Pons (tissue), 1 donor: ENCODE measurements at regions not wholly inside any gene's neighbourhood (a gene's known extent, or its start where the extent isn't known, plus 50 kb on each side); places are given as distances from the start of the nearest gene placed in this dataset.
"Not testable (repeated sequence)": the region's sequence is repeated elsewhere in the genome, so short reads cannot be mapped to it uniquely, and the experiment has no call there.

Experiments
- DNase-seq: peaks from one replicate; pipeline ENCODE4 v3.0.0-alpha.2; 2016; ENCODE audit warnings: low spot score

DNA sequence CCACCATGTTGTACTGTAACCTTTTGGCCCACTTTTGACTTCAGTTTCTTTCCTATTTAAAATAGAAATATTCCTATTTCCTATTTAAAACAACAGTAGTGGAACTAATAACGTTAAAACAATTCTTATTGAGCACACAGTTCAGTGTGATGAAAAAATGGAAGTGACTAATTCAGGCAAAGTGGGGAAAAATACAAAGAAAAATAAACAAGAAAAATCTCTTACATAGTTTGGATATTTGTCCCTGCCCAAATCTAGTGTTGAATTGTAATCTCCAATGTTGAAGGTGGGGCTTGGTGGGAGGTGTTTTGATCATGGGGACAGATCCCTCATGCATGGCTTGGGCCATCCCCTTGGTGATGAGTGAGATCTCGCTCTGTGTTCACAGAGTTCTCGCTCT lies 198.1 kb upstream of the CPHXL start:
- DNase-seq = no peak

GRCh38 chr16:75927810-75928209 lies 201.5 kb upstream of the CPHXL start:
- no peak for DNase-seq

DNA sequence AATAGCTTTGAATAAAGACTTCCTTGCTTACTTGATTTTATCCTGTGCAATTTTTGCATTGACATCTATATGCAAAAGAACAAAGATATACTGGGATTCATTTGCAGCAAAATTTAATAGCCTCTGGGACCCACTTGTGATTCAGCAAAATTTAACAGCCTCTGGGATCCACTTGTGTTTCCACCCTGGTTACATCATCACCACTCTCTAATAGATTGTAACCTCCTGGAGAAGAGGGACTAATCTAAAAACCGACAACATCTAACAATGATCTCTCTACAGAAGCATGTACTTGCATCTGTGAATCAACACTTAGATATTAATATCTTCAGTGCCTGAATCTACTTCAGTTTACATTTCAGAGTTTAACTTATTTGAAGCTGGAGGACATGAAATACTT lies 202.0 kb upstream of the CPHXL start:
- DNase-seq = no peak

DNA sequence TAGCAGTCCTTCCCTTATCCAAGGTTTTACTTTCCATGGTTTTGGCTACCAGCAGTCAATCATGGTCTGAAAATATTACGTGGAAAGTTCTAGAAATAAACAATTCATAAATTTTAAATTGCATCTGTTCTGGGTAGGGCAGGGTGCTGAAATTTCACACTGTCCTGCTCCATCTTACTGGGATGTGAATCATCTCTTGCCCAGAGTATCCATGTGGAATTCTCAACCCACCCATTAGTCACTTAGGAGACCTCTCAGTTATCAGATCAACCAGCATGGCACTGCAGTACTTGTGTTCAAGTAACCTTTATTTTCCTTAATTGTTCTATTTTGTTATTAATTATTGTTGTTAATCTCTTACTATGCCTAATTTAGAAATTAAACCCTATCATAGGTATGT lies 202.8 kb upstream of the CPHXL start:
- no peak for DNase-seq

DNA sequence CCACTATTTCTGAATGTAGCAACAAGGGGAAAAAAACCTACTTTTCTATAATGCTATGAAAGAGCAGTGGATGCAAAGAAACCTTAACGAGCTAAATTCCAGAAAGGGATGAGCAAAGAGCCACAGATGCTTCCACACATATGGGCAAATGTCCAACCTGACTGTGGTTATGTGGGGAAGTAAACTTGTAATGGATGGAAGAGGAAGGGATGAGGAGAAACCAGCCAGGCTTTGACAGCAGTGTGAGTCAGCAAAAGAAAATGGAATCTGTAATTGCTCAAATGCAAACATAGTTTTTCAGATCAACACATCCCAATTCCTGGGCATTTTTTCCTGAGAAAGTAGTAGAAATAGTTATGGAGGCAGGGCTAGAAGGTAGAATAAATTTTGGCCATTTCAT lies 204.8 kb upstream of the CPHXL start:
- no peak for DNase-seq

- no peak for DNase-seq
These were observed 205.7 kb upstream of the CPHXL start for GRCh38 chr16:75931970-75932369.

- no peak for DNase-seq
These were observed 212.5 kb upstream of the CPHXL start for GRCh38 chr16:75938818-75939217.

DNA sequence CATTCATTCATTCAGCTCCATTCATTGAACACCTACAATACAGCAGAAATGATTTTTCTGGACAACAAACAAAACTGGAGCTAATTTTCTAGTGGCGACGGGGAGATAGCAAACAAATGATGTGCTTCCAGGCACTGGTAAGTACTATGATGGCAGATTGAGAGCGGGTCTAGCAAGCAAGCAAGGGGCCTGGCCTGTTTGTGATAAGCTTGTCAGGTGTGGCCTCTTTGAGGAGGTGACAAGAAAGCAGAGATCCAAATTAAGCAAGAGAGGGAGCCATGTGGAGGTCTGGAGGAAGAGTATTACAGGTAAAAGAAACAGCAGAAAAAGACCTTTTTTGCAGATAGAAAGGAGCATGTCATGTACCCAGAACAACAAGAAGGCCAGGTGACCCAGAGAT lies 216.1 kb upstream of the CPHXL start:
- no peak for DNase-seq

- DNase-seq = no peak
These were observed 216.6 kb upstream of the CPHXL start for GRCh38 chr16:75942936-75943335.

DNA sequence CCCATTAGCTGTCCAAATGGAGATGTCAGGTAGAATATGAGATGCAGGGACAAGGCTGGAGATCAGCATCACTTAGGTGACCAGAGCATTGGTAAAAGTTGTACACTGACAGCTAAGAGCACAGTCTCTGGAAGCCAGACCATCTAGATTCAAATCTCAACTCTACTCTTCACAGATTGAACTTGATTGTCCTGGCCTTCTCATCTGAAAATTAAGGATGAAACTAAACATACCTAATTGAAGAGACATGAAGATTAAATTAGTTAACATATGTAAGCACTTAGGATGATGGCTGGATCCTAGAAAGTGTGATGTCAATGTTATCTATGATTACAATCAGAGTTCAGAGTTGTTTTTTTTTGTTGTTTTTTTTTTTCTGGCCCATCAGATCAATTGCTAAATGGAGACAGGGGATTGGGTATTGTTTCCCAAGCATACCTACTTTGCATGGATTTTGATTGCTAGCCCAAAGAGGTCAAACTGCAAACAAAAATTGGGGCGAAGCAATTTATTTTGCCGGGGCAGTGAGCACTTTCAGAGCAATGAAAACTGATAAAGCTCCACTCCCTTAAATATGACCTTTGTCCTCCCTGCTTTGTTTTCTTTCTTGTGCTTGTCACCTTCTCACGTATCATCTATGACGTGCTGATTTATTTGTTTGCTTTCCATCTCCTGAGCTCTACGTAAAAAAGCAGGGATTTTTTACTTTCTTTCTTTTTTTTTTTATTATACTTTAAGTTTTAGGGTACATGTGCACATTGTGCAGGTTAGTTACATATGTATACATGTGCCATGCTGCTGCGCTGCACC lies 217.6 kb upstream of the CPHXL start:
- no peak for DNase-seq

DNA sequence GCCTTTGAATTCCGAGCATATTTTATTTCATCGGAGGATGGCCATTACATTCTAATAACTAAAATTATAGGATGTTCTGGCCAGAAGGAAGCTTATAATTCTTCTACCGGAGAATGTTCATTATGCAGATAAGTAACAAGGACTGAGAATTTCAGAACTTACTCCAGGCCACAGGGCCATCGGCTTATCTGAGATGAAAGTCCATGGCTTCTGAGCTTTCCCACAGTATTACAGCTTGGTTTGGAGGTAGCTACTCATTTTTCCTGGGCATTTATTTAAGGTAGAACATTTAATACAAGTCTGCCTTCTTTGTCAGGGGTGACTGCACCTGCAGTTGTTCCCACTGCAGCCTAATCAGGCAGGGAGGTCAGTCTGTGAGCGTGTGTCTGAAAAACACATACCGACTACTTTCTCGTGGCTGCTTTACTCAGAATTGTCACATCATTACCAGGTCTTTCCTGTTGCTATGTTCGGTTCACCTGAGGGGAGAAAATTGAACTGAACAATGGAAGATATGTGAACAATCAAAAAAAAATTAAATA lies 219.7 kb upstream of the CPHXL start:
- no peak for DNase-seq

GRCh38 chr16:75947626-75948239 lies 221.4 kb upstream of the CPHXL start:
- peak; percentile 72 for DNase-seq

GRCh38 chr16:75948441-75948840 lies 222.2 kb upstream of the CPHXL start:
- DNase-seq = peak; percentile 93

GRCh38 chr16:75948886-75949285 lies 222.6 kb upstream of the CPHXL start:
- DNase-seq = peak; percentile 67

DNA sequence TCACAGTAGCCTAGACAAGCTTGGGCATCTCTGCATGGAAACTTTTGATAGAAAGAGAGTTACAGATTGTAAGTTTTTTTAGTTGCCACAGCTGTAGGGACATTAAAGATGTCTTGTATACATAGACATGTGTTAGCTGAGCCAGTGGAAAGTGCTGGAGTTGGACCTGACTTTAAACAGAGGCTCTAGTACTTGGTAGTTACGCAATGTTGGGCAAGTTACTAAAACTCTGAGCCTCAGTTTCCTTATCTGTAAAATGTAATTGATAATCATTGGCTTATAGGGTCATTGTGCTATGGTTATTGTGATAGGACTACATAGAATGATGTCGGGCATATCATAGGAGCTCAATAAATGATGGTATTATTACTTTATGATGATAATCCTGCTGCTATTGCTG lies 225.8 kb upstream of the CPHXL start:
- no peak for DNase-seq

DNA sequence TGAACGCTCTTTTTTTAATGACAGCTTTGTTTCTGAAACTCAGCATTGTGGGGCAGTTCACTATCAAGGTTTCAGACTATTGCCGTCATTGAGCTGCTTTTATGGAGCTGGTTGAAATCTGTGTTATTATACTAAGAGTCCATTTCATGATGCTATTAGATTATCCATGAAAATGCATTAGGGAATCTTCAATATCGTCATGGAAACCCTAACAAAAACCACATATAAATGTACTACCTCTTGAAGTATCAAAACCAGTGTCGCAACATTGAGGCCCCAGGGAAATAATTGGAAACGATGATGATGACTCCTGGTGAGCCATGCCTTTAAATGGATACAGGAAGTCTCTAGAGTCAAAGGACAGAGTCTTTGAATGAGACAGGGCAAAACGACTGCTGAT lies 231.6 kb upstream of the CPHXL start:
- DNase-seq = no peak

DNA sequence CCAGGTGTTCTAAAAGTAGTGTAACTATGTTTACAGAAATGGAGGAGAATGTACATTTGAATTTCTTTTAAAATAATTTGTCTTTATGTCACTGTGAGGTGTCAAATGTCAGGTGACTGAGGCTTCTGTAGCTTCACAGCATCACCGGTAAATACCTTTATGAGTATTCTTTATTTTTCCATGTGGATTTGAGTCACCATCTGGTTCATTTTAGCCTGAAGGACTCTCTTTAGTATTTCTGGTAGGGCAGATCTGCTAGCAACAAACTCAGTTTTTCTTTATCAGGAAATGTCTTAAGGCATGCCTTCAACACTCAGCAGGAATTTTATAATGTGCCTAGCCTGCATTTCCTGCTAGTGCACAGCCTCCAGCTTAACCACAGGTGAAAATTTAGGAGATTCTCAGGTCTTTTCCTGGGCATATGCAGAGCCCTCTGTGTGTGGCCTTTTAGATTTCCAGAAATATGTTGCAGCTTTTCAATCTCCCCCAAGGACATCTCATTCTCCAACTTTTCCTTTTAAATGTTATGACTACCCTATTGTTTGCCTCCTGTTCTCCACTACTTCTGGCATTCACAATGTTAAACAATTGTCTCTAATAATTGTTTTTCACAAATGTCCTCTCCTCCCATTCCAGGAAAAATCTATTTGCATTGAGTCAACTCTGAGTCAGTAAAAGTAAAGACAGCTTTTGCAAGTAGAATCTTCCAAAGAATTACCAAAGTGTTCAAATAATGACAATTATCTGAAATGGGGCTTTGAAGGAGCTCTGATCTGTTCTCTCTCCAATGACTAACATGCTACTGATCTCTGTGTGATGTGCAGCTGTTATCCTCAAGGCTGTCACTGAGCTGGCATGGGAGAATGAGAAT lies 239.4 kb upstream of the CPHXL start:
- peak; percentile 78 for DNase-seq

GRCh38 chr16:75969120-75969519 lies 242.8 kb upstream of the CPHXL start:
- DNase-seq = not testable (repeated sequence)

DNA sequence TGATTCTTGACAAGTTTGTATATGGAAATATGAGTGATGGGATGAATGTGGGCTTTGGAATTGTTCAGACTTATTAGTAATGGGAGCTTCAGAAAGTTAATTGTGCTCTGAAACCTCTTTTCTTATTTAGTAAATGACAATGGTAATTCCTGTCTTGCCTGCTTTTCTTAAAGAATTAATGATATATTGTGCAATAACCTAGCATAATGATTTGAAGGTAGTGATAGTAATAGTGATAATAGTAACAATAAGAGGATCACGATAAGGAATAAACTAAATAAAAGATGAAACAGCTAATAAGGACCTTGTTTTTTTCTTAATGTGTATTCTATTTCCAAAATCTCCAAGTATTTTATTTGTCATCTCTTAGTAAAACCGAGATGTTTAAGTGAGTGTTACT lies 245.0 kb upstream of the CPHXL start:
- no peak for DNase-seq

GRCh38 chr16:75983296-75983695 lies 257.0 kb upstream of the CPHXL start:
- DNase-seq = no peak

DNA sequence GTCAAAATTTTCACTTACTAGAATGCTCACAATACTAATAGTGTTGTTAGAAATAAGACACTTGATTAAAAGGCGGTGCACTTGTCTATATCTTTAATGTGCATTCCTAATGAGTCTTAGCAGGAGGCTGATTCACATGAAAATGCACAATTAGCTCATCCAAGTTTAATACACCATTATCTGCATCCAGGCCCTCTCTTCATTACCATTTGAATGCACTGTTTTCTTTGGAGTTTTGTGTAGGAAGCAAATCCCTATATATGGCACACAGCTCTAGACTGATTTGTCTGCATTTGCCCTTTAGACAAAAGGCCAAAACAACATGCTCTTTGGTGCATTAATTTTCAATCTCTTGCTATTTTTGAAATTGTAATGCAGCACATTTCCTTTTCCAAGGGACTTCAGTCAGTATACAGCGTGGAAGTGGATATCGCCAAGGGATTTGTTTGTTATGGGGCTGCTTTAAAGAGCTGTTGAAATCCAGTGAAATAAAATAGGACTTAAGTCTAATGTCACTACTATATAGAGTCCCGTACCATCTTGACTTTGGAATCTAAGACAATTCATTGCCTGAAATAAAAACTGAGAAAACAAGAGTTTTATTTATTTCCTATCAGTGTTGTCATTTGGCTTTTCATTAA lies 257.6 kb upstream of the CPHXL start:
- DNase-seq = no peak

GRCh38 chr16:75987323-75987722 lies 261.0 kb upstream of the CPHXL start:
- no peak for DNase-seq
